ENCODE measurements at regions not wholly inside any gene's neighbourhood (a gene's known extent, or its start where the extent isn't known, plus 50 kb on each side); places are given as distances from the start of the nearest gene placed in this dataset.

DNA sequence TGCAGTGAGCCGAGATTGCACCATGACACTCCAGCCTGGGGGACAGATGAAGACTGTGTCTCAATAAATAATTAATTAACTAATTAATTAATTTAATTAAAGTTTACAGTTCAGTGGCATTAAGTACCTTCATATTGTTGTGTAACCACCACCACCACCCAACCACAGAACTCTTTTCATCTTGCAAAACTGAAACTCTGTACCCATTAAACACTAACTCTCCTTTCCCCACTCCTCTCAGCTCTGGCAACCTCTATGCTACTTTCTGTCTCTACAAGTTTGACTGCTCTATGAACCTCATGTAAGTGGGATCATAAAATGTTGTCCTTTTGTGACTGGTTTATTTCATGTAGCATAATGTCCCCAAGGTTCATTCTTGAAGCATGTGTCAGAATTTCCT, 259.3 kb upstream of the MDFIC2 start:
- WGBS (ENCODE audit: insufficient coverage) = no CpG with 5 or more reads among the region's 1 CpG
- Mint-ChIP-seq H3K4me1 (peaks cover 8% of the 10 kb centered on the region), H3K36me3 (no peaks in the 10 kb centered on the region), H3K27ac (no peak overlapping the region), H3K4me3 (no peak overlapping the region), H3K9me3 (peaks cover 2 to 12% (median 7%) of the 10 kb centered on the region in 7 donors), H3K27me3 (ENCODE audit: low read depth in 3 of 3) (peaks cover 0 to 2% (median 0%) of the 10 kb centered on the region in 3 donors)
- Histone ChIP-seq H3K79me2 (ENCODE audit: insufficient read depth, low read length) (no peaks in the 10 kb centered on the region), H3K4me2 (replicated peaks; ENCODE audit: extremely low read depth, low read length, poor library complexity, severe bottlenecking) (no peak overlapping the region), H3K4me3 (replicated peaks in 1 of 3; ENCODE audit: low read depth in 2 of 3, low read length in 3 of 3) (no peak overlapping the region), H3K4me1 (ENCODE audit: control insufficient read depth in 1 of 2, insufficient read depth in 2 of 2, low read length in 2 of 2) (no peaks in the 10 kb centered on the region), H3K36me3 (replicated peaks in 1 of 2; ENCODE audit: control insufficient read depth in 1 of 2, insufficient read depth in 2 of 2, low read length in 2 of 2) (no peaks in the 10 kb centered on the region), H3K27ac (ENCODE audit: low read depth in 1 of 2, low read length in 2 of 2) (no peak overlapping the region), H3K9ac (ENCODE audit: insufficient read depth, low read length, poor library complexity, severe bottlenecking) (no peak overlapping the region), H3K9me3 (replicated peaks in 1 of 2; ENCODE audit: control insufficient read depth in 1 of 2, insufficient read depth in 1 of 2, low read length in 2 of 2) (peaks cover 0 to 3% of the 10 kb centered on the region in 2 donors), H2AFZ (ENCODE audit: insufficient read depth, low read depth, low read length, poor library complexity, severe bottlenecking) (no peak overlapping the region), H4K20me1 (ENCODE audit: insufficient read depth, low read length) (no peaks in the 10 kb centered on the region), H3K27me3 (ENCODE audit: control insufficient read depth in 2 of 2, insufficient read depth in 2 of 2, low read length in 2 of 2) (no peaks in the 10 kb centered on the region)
- intact Hi-C loops (cut with micrococcal nuclease) = no loop called here
- TF ChIP-seq, protein P1, sequence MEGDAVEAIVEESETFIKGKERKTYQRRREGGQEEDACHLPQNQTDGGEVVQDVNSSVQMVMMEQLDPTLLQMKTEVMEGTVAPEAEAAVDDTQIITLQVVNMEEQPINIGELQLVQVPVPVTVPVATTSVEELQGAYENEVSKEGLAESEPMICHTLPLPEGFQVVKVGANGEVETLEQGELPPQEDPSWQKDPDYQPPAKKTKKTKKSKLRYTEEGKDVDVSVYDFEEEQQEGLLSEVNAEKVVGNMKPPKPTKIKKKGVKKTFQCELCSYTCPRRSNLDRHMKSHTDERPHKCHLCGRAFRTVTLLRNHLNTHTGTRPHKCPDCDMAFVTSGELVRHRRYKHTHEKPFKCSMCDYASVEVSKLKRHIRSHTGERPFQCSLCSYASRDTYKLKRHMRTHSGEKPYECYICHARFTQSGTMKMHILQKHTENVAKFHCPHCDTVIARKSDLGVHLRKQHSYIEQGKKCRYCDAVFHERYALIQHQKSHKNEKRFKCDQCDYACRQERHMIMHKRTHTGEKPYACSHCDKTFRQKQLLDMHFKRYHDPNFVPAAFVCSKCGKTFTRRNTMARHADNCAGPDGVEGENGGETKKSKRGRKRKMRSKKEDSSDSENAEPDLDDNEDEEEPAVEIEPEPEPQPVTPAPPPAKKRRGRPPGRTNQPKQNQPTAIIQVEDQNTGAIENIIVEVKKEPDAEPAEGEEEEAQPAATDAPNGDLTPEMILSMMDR (IDR thresholded peaks at IDR 0.05) = no peak
- no peak for DNase-seq

DNA sequence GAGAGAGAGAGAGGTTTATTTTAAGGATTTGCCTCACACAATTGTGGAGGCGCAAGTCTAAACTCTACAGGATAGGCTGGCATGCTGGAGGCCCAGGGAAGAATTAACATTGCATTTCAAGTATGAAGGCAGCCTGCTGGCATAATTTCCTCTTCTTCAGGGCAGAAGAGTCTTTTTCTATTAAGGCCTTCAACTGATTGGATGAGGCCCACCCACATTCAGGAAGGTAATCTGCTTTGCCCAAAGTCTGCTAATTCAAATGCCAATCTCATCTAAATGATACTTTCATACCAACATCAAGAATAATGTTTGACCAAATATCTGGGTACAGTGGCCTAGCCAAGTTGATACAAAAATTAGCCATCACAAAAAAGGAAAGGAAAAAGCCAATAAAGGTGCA, 258.1 kb upstream of the MDFIC2 start:
- no peaks in the 10 kb centered on the region for H3K27me3 Mint-ChIP-seq (ENCODE audit: low read depth in 3 of 3)
- H3K79me2 ChIP-seq (ENCODE audit: insufficient read depth, low read length) = no peaks in the 10 kb centered on the region

More for the DNA sequence above, 258.1 kb upstream of the MDFIC2 start:
- H3K4me1 ChIP-seq (ENCODE audit: control insufficient read depth in 1 of 2, insufficient read depth in 2 of 2, low read length in 2 of 2) = no peaks in the 10 kb centered on the region
- H3K27ac Mint-ChIP-seq = no peak overlapping the region
- no peaks in the 10 kb centered on the region for H3K27me3 ChIP-seq (ENCODE audit: control insufficient read depth in 2 of 2, insufficient read depth in 2 of 2, low read length in 2 of 2)
- H3K9me3 Mint-ChIP-seq = peaks cover 2 to 12% (median 7%) of the 10 kb centered on the region in 7 donors
- H2AFZ ChIP-seq (ENCODE audit: insufficient read depth, low read depth, low read length, poor library complexity, severe bottlenecking) = no peak overlapping the region
- no peaks in the 10 kb centered on the region for H4K20me1 ChIP-seq (ENCODE audit: insufficient read depth, low read length)
- H3K9ac ChIP-seq (ENCODE audit: insufficient read depth, low read length, poor library complexity, severe bottlenecking) = no peak overlapping the region
- intact Hi-C loops (cut with micrococcal nuclease) = no loop called here
- no peak overlapping the region for H3K4me3 Mint-ChIP-seq
- H3K9me3 ChIP-seq (replicated peaks in 1 of 2; ENCODE audit: control insufficient read depth in 1 of 2, insufficient read depth in 1 of 2, low read length in 2 of 2) = peaks cover 0 to 3% of the 10 kb centered on the region in 2 donors
- no peak overlapping the region for H3K27ac ChIP-seq (ENCODE audit: low read depth in 1 of 2, low read length in 2 of 2)
- no CpG with 5 or more reads among the region's 1 CpG for WGBS (ENCODE audit: insufficient coverage)
- H3K36me3 ChIP-seq (replicated peaks in 1 of 2; ENCODE audit: control insufficient read depth in 1 of 2, insufficient read depth in 2 of 2, low read length in 2 of 2) = no peaks in the 10 kb centered on the region
- DNase-seq = no peak
- peaks cover 8% of the 10 kb centered on the region for H3K4me1 Mint-ChIP-seq
- no peaks in the 10 kb centered on the region for H3K36me3 Mint-ChIP-seq
- no peak overlapping the region for H3K4me3 ChIP-seq (replicated peaks in 1 of 3; ENCODE audit: low read depth in 2 of 3, low read length in 3 of 3)
- TF ChIP-seq, protein P1 (IDR thresholded peaks at IDR 0.05) = no peak
- H3K4me2 ChIP-seq (replicated peaks; ENCODE audit: extremely low read depth, low read length, poor library complexity, severe bottlenecking) = no peak overlapping the region
